ENCODE measurements at regions not wholly inside any gene's neighbourhood (a gene's known extent, or its start where the extent isn't known, plus 50 kb on each side); places are given as distances from the start of the nearest gene placed in this dataset.

GRCh38 chr2:238562446-238562845 is 135.7 kb downstream of the ASB1 start:
- DNase-seq, result no peak

- DNase-seq, result no peak
These were observed 136.8 kb downstream of the ASB1 start for GRCh38 chr2:238563551-238563950.

GRCh38 chr2:238564286-238564920 is 137.7 kb downstream of the ASB1 start:
- DNase-seq, result no peak

- no peak for DNase-seq
These were observed 138.3 kb downstream of the ASB1 start for GRCh38 chr2:238565031-238565430.

GRCh38 chr2:238566001-238566645 is 139.4 kb downstream of the ASB1 start:
- DNase-seq, result no peak

GRCh38 chr2:238567067-238567855 is 140.5 kb downstream of the ASB1 start:
- DNase-seq, result no peak

GRCh38 chr2:238567996-238568395 is 141.3 kb downstream of the ASB1 start:
- DNase-seq, result no peak

- no peak for DNase-seq
These were observed 142.0 kb downstream of the ASB1 start for GRCh38 chr2:238568455-238569440.

- no peak for DNase-seq
These were observed 142.9 kb downstream of the ASB1 start for GRCh38 chr2:238569507-238570195.

GRCh38 chr2:238570391-238570790 is 143.7 kb downstream of the ASB1 start:
- DNase-seq, result no peak

GRCh38 chr2:238570926-238571325 is 144.2 kb downstream of the ASB1 start:
- no peak for DNase-seq

- DNase-seq, result no peak
These were observed 145.1 kb downstream of the ASB1 start for GRCh38 chr2:238571661-238572372.

GRCh38 chr2:238573065-238573778 is 146.5 kb downstream of the ASB1 start:
- no peak for DNase-seq

- no peak for DNase-seq
These were observed 147.2 kb downstream of the ASB1 start for GRCh38 chr2:238573916-238574315.

GRCh38 chr2:238574490-238575271 is 148.0 kb downstream of the ASB1 start:
- DNase-seq, result no peak

- DNase-seq, result no peak
These were observed 149.9 kb downstream of the ASB1 start for GRCh38 chr2:238576674-238577073.

- no peak for DNase-seq
These were observed 151.5 kb downstream of the ASB1 start for GRCh38 chr2:238578256-238578655.

- DNase-seq, result no peak
These were observed 153.8 kb downstream of the ASB1 start for GRCh38 chr2:238580486-238580885.

GRCh38 chr2:238581126-238581525 is 154.4 kb downstream of the ASB1 start:
- no peak for DNase-seq

- peak; percentile 68 for DNase-seq
These were observed 155.4 kb downstream of the ASB1 start for GRCh38 chr2:238582159-238582558.

Measured in fibroblast of skin of scalp (primary cell).